HEK293T (cell line): ENCODE measurements at regions not wholly inside any gene's neighbourhood (a gene's known extent, or its start where the extent isn't known, plus 50 kb on each side); places are given as distances from the start of the nearest gene placed in this dataset.

Experiments used
- ARNT ChIP-seq: fragments of 450-650 bp; IDR thresholded peaks from 2 replicates; pipeline ENCODE4 v1.6.1; 2017; ENCODE audit warnings: mild to moderate bottlenecking
- BHLHE40 ChIP-seq: fragments of 450-650 bp; IDR thresholded peaks from 2 replicates; pipeline ENCODE4 v1.6.1; 2016; ENCODE audit warnings: mild to moderate bottlenecking, moderate library complexity, borderline replicate concordance
- CTBP1 ChIP-seq: fragments of 450-650 bp; IDR thresholded peaks from 2 replicates; pipeline ENCODE4 v1.6.1; 2016; ENCODE audit warnings: borderline replicate concordance
- ELF4 ChIP-seq: fragments of 450-650 bp; IDR thresholded peaks from 2 replicates; pipeline ENCODE4 v1.6.1; 2017; ENCODE audit warnings: antibody characterized with exemption
- FOXK2 ChIP-seq: fragments of 450-650 bp; IDR thresholded peaks from 2 replicates; pipeline ENCODE4 v1.6.1; 2016; ENCODE audit warnings: mild to moderate bottlenecking
- FOXM1 ChIP-seq: fragments of 450-650 bp; IDR thresholded peaks from 2 replicates; pipeline ENCODE4 v1.6.1; 2017; ENCODE audit warnings: mild to moderate bottlenecking, borderline replicate concordance
- HDGF ChIP-seq: fragments of 450-650 bp; IDR thresholded peaks from 2 replicates; pipeline ENCODE4 v1.6.1; 2017; ENCODE audit warnings: antibody characterized with exemption, borderline replicate concordance
- LEF1 ChIP-seq: fragments of 450-650 bp; IDR thresholded peaks from 2 replicates; pipeline ENCODE4 v1.6.1; 2017; ENCODE audit warnings: mild to moderate bottlenecking, borderline replicate concordance
- NFRKB ChIP-seq: fragments of 450-650 bp; IDR thresholded peaks from 2 replicates; pipeline ENCODE4 v1.6.1; 2016; ENCODE audit warnings: mild to moderate bottlenecking, moderate library complexity
- SP1 ChIP-seq: fragments of 450-650 bp; IDR thresholded peaks from 2 replicates; pipeline ENCODE4 v1.6.1; 2017
- ZNF384 ChIP-seq: fragments of 450-650 bp; IDR thresholded peaks from 2 replicates; pipeline ENCODE4 v1.6.1; 2016
- TF ChIP-seq, protein P1 (sequence below): fragments of 450-650 bp; IDR thresholded peaks from 2 replicates; pipeline ENCODE4 v1.6.1; 2016

DNA sequence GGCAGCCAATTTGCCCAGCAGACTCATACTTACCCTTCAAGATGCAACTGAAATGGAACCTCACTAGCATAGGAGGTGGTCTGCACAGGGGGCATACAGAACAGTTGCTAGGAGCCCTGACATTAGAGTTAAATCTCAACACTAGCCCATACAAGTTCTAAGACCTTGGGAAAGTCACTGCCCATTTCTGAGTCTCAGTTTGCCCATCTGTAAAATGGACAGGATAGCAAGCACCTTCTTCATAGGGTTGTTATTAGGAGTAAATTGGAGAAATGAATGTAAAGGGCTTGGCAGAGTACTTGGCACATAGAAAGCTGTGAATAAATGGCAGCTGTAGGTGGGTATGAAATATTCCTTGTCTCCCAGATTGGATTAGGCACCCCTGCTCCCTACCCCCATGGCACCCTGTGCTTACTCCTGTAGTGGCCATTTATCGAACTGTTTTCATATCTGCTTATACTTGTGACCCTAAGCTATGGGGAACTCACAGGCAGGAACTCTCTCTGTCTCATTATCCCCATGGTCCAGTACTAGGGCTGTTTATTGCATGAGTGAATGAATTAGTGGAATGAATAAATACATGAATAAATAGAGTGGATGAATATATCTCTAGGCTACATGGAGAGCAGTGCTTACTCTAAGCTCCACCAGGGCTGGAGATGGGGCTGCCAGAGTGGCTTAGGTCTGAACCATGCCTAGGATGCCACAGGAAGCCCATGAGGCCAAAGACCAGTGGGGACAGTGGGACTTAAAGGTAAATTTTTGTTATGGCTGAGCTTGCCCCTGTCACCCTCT lies 152.6 kb downstream of the PLPP3 start:
- TF ChIP-seq ARNT (no peak), ZNF384 (no peak), FOXK2 (no peak), LEF1 (no peak), FOXM1 (no peak), HDGF (no peak), ELF4 (no peak), SP1 (no peak), BHLHE40 (no peak), CTBP1 (no peak), NFRKB (no peak)
- TF ChIP-seq, protein P1, sequence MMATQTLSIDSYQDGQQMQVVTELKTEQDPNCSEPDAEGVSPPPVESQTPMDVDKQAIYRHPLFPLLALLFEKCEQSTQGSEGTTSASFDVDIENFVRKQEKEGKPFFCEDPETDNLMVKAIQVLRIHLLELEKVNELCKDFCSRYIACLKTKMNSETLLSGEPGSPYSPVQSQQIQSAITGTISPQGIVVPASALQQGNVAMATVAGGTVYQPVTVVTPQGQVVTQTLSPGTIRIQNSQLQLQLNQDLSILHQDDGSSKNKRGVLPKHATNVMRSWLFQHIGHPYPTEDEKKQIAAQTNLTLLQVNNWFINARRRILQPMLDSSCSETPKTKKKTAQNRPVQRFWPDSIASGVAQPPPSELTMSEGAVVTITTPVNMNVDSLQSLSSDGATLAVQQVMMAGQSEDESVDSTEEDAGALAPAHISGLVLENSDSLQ: no peak
